Stimulated activated naive B cell treated with anti-CD40 and anti-IgM and Interleukin-4, amounts not matched to agents 10 μg/mL and 1 μg/mL and 100 μg/mL, for 72 hours (primary cell): ENCODE measurements at regions not wholly inside any gene's neighbourhood (a gene's known extent, or its start where the extent isn't known, plus 50 kb on each side); places are given as distances from the start of the nearest gene placed in this dataset.
"Not testable (repeated sequence)": the region's sequence is repeated elsewhere in the genome, so short reads cannot be mapped to it uniquely, and the experiment has no call there.

ENCODE experiments used
- ATAC-seq, 2 donors: fragments of 150-1000 bp; cut with Tn5 transposase; replicated peaks; 2 replicates each; pipeline ENCODE4 v1.10.0; 2021; ENCODE audit warnings: moderate library complexity in 1 of 2
- DNase-seq: peaks from one replicate; pipeline ENCODE4 v3.0.0; 2021
- H3K27ac Mint-ChIP-seq: one replicate; pipeline ENCODE4 v1.8.0; 2022; ENCODE audit warnings: mild to moderate bottlenecking, mixed read lengths
- H3K27me3 Mint-ChIP-seq, 2 donors: one replicate each; pipeline ENCODE4 v1.8.0; 2022; ENCODE audit warnings: mixed read lengths in 2 of 2
- H3K36me3 Mint-ChIP-seq, 2 donors: one replicate each; pipeline ENCODE4 v1.8.0; 2022; ENCODE audit warnings: mixed read lengths in 2 of 2, mild to moderate bottlenecking in 1 of 2
- H3K4me1 Mint-ChIP-seq, 2 donors: one replicate each; pipeline ENCODE4 v1.8.0; 2022; ENCODE audit warnings: mixed read lengths in 2 of 2, mild to moderate bottlenecking in 1 of 2
- H3K4me3 Mint-ChIP-seq, 2 donors: one replicate each; pipeline ENCODE4 v1.8.0; 2022; ENCODE audit warnings: mild to moderate bottlenecking in 2 of 2, mixed read lengths in 2 of 2, moderate library complexity in 1 of 2
- H3K9me3 Mint-ChIP-seq, 2 donors: one replicate each; pipeline ENCODE4 v1.8.0; 2022; ENCODE audit warnings: mixed read lengths in 2 of 2, mild to moderate bottlenecking in 1 of 2

DNA sequence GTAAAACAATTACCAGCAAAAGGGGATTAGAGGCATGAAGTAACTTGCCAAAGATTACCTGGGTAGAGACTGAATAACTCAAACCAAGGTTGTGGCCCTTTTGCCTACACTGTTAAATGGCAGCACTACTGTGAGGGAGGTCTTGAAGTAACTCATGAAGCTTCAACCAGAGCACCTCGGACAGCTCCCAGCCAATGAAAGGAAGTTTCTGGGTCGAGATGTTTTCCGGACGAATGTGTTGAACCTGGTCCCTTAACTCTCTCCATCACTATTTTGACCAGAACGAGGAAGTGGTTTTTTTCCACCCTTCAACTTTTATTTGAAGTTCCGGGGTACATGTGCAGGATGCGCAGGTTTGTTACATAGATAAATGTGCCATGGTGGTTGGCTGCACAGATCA, 133.6 kb upstream of the PRKCQ start:
- H3K27ac Mint-ChIP-seq: no peak overlapping the region
- ATAC-seq (no peak), DNase-seq (no peak)
- peaks cover 50 to 61% of the 10 kb centered on the region in 2 donors for H3K27me3 Mint-ChIP-seq
- H3K4me3 Mint-ChIP-seq: no peak overlapping the region
- H3K36me3 Mint-ChIP-seq: no peaks in the 10 kb centered on the region
- no peaks in the 10 kb centered on the region for H3K9me3 Mint-ChIP-seq
- H3K4me1 Mint-ChIP-seq: no peaks in the 10 kb centered on the region

DNA sequence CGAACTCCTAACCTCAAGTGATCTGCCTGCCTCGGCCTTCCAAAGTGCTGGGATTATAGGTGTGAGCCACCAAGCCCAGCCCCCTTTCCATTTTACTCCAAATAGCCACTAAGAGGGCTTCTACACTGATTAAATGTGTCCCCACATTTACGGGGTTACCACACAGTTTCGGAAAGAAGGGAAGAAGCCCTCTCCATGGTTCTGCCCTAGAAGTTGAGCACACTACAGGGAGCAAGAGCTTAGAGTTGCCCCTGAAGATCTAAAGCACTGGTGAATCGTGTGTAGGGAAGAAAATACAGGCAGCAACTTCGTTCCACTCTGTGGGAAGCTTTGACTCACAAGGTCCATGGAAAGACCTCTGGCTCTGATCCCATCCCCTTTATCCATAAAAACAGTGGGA, 133.0 kb upstream of the PRKCQ start:
- H3K27ac Mint-ChIP-seq: no peak overlapping the region
- peaks cover 48 to 55% of the 10 kb centered on the region in 2 donors for H3K27me3 Mint-ChIP-seq
- no peaks in the 10 kb centered on the region for H3K4me1 Mint-ChIP-seq
- DNase-seq (no peak), ATAC-seq (no peak)
- H3K36me3 Mint-ChIP-seq: no peaks in the 10 kb centered on the region
- no peak overlapping the region for H3K4me3 Mint-ChIP-seq
- H3K9me3 Mint-ChIP-seq: no peaks in the 10 kb centered on the region

DNA sequence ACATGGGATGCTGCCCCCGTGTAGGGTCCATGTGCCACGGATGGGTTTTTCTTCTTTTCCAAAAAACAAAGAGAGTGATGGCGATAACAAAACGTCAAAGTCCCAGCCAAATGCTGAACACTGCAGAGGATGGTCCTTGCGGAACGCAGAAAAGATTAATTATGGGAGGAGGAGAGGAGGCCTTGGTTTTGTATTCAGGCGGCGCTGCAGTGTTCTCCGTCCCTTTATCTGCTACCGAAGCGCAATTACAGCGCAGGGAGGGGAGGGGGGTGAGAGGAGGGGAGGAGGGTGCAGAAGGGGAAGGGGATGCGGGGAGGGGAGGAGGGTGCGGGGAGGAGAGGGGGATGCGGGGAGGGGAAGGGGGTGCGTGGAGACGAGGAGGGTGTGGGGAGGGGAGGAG, 131.8 kb upstream of the PRKCQ start:
- H3K4me1 Mint-ChIP-seq: no peaks in the 10 kb centered on the region
- no peak overlapping the region for H3K4me3 Mint-ChIP-seq
- H3K9me3 Mint-ChIP-seq: no peaks in the 10 kb centered on the region
- no peaks in the 10 kb centered on the region for H3K36me3 Mint-ChIP-seq
- DNase-seq: no peak
- H3K27me3 Mint-ChIP-seq: peaks cover 48 to 61% of the 10 kb centered on the region in 2 donors
- H3K27ac Mint-ChIP-seq: no peak overlapping the region
- ATAC-seq: no peak

DNA sequence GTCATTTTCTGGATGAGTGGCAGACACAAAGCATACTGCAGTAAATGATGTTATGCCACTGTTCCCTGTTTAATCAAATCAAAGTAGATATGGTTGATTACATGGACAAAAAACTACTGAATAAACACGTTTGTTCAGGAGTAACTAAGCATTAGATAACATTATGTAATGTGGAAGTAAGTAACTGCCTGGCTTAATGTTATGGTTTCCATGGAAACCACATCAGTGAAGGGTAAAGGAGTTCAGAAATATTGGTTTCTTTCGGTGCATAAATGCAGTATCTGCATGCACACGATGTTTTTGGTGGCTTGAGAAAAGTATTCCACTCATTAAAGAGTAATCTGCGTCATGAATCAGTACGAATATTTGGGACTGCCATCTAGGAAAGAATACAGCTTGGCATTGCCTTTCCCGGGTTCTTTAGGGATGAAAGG, 131.3 kb upstream of the PRKCQ start:
- Mint-ChIP-seq H3K27me3 (peaks cover 43 to 61% of the 10 kb centered on the region in 2 donors), H3K36me3 (no peaks in the 10 kb centered on the region), H3K4me1 (no peaks in the 10 kb centered on the region), H3K27ac (no peak overlapping the region), H3K9me3 (no peaks in the 10 kb centered on the region), H3K4me3 (no peak overlapping the region)
- no peak for DNase-seq
- ATAC-seq: no peak

DNA sequence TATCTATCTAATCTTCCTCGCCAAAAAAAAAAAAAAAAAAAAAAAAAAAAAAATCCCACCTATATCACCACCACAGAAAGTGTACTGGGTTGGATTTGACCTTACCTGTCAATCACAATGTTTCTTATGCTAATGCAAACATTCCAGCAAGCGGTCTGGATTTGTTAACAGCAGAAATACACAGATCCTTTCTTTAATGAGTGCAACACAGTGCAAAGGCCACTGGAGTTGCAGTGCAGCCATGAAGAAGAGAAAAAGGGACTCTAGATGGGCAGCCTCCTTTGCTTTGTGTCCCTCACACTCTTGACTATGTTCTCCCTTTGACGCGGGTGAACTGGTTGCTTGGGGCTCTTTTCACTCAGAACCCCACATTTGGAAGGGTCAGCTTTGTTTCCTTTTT, 127.3 kb upstream of the PRKCQ start:
- no peak for DNase-seq
- Mint-ChIP-seq H3K4me3 (no peak overlapping the region), H3K27me3 (peaks cover 31 to 51% of the 10 kb centered on the region in 2 donors), H3K27ac (no peak overlapping the region), H3K36me3 (no peaks in the 10 kb centered on the region), H3K9me3 (no peaks in the 10 kb centered on the region), H3K4me1 (no peaks in the 10 kb centered on the region)
- no peak for ATAC-seq

DNA sequence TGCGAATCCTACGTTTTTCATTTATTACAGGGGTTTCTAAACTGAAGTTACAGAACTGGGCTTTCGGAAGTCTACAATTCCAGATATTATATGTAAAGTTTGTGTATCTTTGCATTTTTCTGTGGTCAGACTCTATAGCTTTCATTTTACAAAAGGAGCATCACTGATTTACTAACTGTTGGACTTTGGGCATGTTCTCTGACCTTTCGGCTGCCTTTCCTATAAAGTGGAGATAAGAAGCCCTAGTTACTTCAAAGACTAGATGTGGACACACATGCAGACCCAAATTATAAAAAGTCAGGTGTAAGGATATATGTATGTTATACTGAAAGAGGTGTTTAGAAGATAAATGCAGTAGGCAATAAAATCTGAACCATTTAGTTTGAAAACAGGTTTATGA, 126.6 kb upstream of the PRKCQ start:
- no peaks in the 10 kb centered on the region for H3K9me3 Mint-ChIP-seq
- no peaks in the 10 kb centered on the region for H3K36me3 Mint-ChIP-seq
- DNase-seq (no peak), ATAC-seq (no peak)
- peaks cover 28 to 45% of the 10 kb centered on the region in 2 donors for H3K27me3 Mint-ChIP-seq
- H3K4me3 Mint-ChIP-seq: no peak overlapping the region
- H3K4me1 Mint-ChIP-seq: no peaks in the 10 kb centered on the region
- H3K27ac Mint-ChIP-seq: no peak overlapping the region

DNA sequence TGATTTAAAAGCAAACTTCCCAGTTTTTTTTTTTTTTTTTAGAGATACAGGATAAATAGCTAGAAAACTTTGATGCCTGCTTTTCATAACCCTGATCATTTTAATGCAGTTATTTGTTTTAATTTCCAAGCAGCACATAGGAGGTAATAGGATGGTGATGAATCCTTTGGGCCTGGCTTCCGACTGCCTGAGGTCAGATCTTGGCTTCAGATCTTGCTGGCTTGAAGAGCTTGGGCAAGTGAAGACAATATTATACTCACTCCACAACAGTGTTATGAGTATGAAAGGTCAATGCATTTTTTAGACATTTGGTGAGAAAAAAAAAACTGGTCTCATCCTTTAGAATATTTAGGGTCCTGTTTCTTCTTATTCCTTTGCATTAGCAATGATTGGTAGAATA, 124.8 kb upstream of the PRKCQ start:
- H3K36me3 Mint-ChIP-seq: no peaks in the 10 kb centered on the region
- H3K9me3 Mint-ChIP-seq: no peaks in the 10 kb centered on the region
- H3K4me1 Mint-ChIP-seq: no peaks in the 10 kb centered on the region
- no peak overlapping the region for H3K27ac Mint-ChIP-seq
- ATAC-seq (no peak), DNase-seq (no peak)
- no peak overlapping the region for H3K4me3 Mint-ChIP-seq
- H3K27me3 Mint-ChIP-seq: peaks cover 16 to 39% of the 10 kb centered on the region in 2 donors

DNA sequence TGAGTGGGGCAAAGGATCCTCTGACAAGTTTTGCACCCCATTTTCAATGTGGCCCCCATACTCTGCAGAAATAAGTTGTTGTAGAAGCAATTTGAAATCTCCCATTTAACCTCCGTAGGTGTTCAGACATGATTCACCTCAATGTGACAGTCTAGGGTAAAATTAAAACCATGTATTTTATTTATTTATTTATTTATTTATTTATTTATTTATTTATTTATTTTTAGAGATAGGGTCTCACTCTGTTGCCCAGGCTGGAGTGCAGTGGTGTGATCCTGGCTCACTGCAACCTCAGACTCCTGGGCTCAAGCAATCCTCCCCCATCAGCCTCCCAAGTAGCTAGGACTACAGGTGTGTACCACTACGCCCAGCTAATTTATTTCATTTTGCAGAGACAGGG, 122.8 kb upstream of the PRKCQ start:
- H3K9me3 Mint-ChIP-seq, H3K4me1 Mint-ChIP-seq, DNase-seq, H3K4me3 Mint-ChIP-seq, H3K27ac Mint-ChIP-seq, H3K36me3 Mint-ChIP-seq, ATAC-seq: not testable (repeated sequence)
- peaks cover 4 to 30% of the 10 kb centered on the region in 2 donors for H3K27me3 Mint-ChIP-seq

DNA sequence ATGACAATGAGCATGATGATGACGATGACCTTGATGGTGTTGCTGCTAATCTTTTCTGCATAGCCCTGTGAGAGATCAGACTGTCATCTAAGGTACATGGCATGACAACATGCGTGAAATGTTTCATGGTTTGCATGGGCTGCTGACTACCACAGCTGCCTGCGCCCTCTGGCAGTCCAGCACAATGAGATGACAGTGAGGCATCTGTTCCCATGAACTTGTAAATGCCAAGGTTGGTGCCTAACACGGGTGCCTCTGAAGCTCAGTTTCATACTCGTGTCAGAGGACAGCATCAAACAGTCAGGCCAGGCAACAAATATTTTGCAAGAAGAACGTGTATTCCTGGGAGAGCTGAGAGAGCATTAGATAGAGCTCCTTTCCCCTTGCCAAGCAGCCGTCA, 122.0 kb upstream of the PRKCQ start:
- Mint-ChIP-seq H3K4me1 (no peaks in the 10 kb centered on the region), H3K27ac (no peak overlapping the region), H3K9me3 (no peaks in the 10 kb centered on the region), H3K4me3 (no peak overlapping the region), H3K36me3 (no peaks in the 10 kb centered on the region), H3K27me3 (peaks cover 4 to 23% of the 10 kb centered on the region in 2 donors)
- ATAC-seq (no peak), DNase-seq (no peak)

DNA sequence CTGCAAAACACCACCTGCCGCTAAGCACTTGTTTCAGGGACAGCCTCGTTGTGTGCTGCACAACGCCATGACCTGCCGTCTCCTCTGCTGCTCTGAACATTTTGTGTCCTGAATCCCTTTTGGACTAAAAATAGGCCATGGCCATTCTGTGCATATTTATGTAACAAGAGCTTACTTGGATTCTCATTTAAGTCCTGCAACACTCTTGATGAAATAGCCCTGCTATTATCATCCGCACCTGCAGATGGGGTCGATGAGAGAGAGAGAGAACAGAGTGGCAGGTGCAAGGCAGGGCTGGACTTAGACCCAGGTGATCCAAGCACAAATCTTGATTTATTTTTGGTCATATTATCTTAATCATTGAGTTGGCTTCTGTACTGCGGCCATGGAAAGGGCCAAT, 121.2 kb upstream of the PRKCQ start:
- H3K4me3 Mint-ChIP-seq: no peak overlapping the region
- ATAC-seq (peak in 1 of 2 donors; percentile 33), DNase-seq (no peak)
- H3K4me1 Mint-ChIP-seq: no peaks in the 10 kb centered on the region
- no peaks in the 10 kb centered on the region for H3K36me3 Mint-ChIP-seq
- H3K27me3 Mint-ChIP-seq: peaks cover 4 to 15% of the 10 kb centered on the region in 2 donors
- H3K27ac Mint-ChIP-seq: no peak overlapping the region
- no peaks in the 10 kb centered on the region for H3K9me3 Mint-ChIP-seq

DNA sequence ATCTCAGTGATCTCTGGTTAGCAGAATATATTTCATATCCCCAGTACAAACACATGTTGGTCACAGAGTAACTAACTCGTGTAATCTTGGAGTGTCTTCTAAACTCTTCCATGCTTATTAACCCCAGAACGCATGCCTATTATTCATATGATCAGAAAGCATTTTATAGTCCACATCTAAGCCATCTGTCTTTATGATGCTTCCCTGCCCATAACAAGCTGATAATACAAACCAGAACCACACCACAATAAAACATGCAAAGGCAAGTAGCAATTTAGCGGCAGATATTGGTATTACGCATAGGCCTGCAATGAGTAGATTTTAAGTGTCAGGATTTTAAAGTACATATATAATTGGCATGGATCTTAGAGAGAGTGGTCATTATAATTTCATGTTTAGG, 120.0 kb upstream of the PRKCQ start:
- Mint-ChIP-seq H3K27me3 (peaks cover 0 to 5% of the 10 kb centered on the region in 2 donors), H3K36me3 (no peaks in the 10 kb centered on the region), H3K4me1 (no peaks in the 10 kb centered on the region), H3K27ac (no peak overlapping the region), H3K4me3 (no peak overlapping the region), H3K9me3 (no peaks in the 10 kb centered on the region)
- ATAC-seq (no peak), DNase-seq (no peak)

- no peak for ATAC-seq
Measured at GRCh38 chr10:6699336-6699735, 119.3 kb upstream of the PRKCQ start.

GRCh38 chr10:6695519-6695918, 115.4 kb upstream of the PRKCQ start:
- Mint-ChIP-seq H3K36me3 (no peaks in the 10 kb centered on the region), H3K27me3 (peaks cover 0 to 9% of the 10 kb centered on the region in 2 donors), H3K9me3 (no peaks in the 10 kb centered on the region), H3K27ac (no peak overlapping the region), H3K4me1 (no peaks in the 10 kb centered on the region), H3K4me3 (no peak overlapping the region)
- no peak for ATAC-seq
- DNase-seq: no peak

More at GRCh38 chr10:6699336-6699735, 119.3 kb upstream of the PRKCQ start:
- H3K27ac Mint-ChIP-seq: no peak overlapping the region
- DNase-seq: no peak
- no peaks in the 10 kb centered on the region for H3K36me3 Mint-ChIP-seq
- H3K4me1 Mint-ChIP-seq: no peaks in the 10 kb centered on the region
- no peak overlapping the region for H3K4me3 Mint-ChIP-seq
- no peaks in the 10 kb centered on the region for H3K9me3 Mint-ChIP-seq
- H3K27me3 Mint-ChIP-seq: peaks cover 0 to 5% of the 10 kb centered on the region in 2 donors

- H3K4me1 Mint-ChIP-seq: no peaks in the 10 kb centered on the region
- no peak overlapping the region for H3K27ac Mint-ChIP-seq
- peaks cover 0 to 5% of the 10 kb centered on the region in 2 donors for H3K27me3 Mint-ChIP-seq
- H3K36me3 Mint-ChIP-seq: no peaks in the 10 kb centered on the region
- no peaks in the 10 kb centered on the region for H3K9me3 Mint-ChIP-seq
- ATAC-seq: no peak
- DNase-seq: no peak
- H3K4me3 Mint-ChIP-seq: no peak overlapping the region
Measured at GRCh38 chr10:6694447-6695140, 114.5 kb upstream of the PRKCQ start.

DNA sequence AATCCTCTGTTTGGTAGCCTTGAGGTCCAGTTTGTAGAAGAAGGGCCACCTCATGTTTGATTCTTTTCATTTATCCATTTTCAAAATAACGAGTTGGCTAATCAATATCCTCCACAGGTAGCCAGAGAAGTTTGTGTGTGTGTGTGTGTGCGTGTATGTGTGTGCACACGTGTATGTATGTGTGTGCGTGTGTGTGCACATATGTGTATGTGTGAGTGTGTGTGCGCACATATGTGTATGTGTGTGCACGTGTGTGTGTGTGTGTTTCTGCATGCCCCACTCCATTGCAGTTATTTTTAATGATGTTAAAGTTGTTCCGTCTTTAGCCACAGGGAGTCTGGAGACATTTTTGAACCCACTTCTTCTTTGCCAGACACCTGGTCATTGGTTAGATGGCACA, 112.8 kb upstream of the PRKCQ start:
- Mint-ChIP-seq H3K4me3 (no peak overlapping the region), H3K4me1 (no peaks in the 10 kb centered on the region), H3K27me3 (peaks cover 9 to 14% of the 10 kb centered on the region in 2 donors), H3K9me3 (no peaks in the 10 kb centered on the region), H3K27ac (no peak overlapping the region), H3K36me3 (no peaks in the 10 kb centered on the region)
- no peak for ATAC-seq
- DNase-seq: no peak

- Mint-ChIP-seq H3K4me3 (no peak overlapping the region), H3K36me3 (no peaks in the 10 kb centered on the region), H3K27ac (no peak overlapping the region), H3K4me1 (no peaks in the 10 kb centered on the region), H3K9me3 (no peaks in the 10 kb centered on the region), H3K27me3 (peaks cover 16 to 22% of the 10 kb centered on the region in 2 donors)
- no peak for DNase-seq
- no peak for ATAC-seq
Measured at GRCh38 chr10:6692103-6692502, 112.0 kb upstream of the PRKCQ start.
